HCT116 (cell line): ENCODE measurements at regions not wholly inside any gene's neighbourhood (a gene's known extent, or its start where the extent isn't known, plus 50 kb on each side); places are given as distances from the start of the nearest gene placed in this dataset.

Experiments used
- ATAC-seq: fragments of 200-7000 bp; cut with Tn5 transposase; 2 replicates; pipeline ENCODE4 v1.9.1; 2020; ENCODE audit warnings: mild to moderate bottlenecking, moderate library complexity
- BruUV-seq: library from RNA; stranded (reverse); fragments of 400-500 nt; replicated peaks from 2 replicates; lab custom pipeline; 2021; lab: Mats Ljungman, UMichigan
- CTCF ChIA-PET: fragments of 300-600 bp; sonication (Branson Sonifier 250); formaldehyde crosslinking; loops from one replicate; lab custom pipeline; 2021; ENCODE audit warnings: antibody characterized with exemption; lab: Charles Lee
- POLR2A ChIA-PET: fragments of 300-600, 350-600 bp; sonication (Branson Sonifier 250); formaldehyde crosslinking; loops from one replicate; lab custom pipeline; 2021; ENCODE audit warnings: antibody characterized with exemption; lab: Charles Lee
- RAD21 ChIA-PET, 2 experiments: fragments of 300-600 bp; sonication (Branson Sonifier 250); formaldehyde crosslinking; loops; one replicate each; lab custom pipeline; 2023; ENCODE audit warnings: low total read pairs in 2 of 2; ENCODE audit not compliant: uncharacterized antibody in 2 of 2, unreplicated experiment in 2 of 2, low non-redundant PET in 1 of 2; lab: Charles Lee
- DNase-seq: peaks from one replicate; pipeline ENCODE4 v3.0.0-alpha.2; 2010; ENCODE audit warnings: low read depth, low spot score
- H2AFZ ChIP-seq: fragments of 200-600 bp; shearing (Covaris generic), sonication (generic); 2 replicates; pipeline ENCODE4 v1.6.1; 2017; ENCODE audit warnings: low read depth, mixed run types, mixed read lengths, antibody characterized with exemption, low read length; ENCODE audit not compliant: poor library complexity, severe bottlenecking
- H3K27ac ChIP-seq: 2 replicates; pipeline ENCODE4 v1.5.1; 2012; ENCODE audit warnings: low read depth, low read length
- H3K27me3 ChIP-seq: fragments of 200-600 bp; sonication (generic); 2 replicates; pipeline ENCODE4 v1.6.1; 2016; ENCODE audit warnings: mixed run types, low read length, mixed read lengths; ENCODE audit not compliant: insufficient read depth
- H3K36me3 ChIP-seq, 2 experiments: fragments of 200-500 bp in 1 of 2; fragments of 200-600 bp in 1 of 2; sonication (Bioruptor generic) in 1 of 2; sonication (generic) in 1 of 2; 2 replicates each; pipeline versions ENCODE4 v1.5.1 to v1.6.1; 2014 to 2016; ENCODE audit warnings: low read length in 2 of 2, inconsistent platforms in 1 of 2, mixed read lengths in 1 of 2, mixed run types in 1 of 2; ENCODE audit not compliant: insufficient read depth in 2 of 2, control insufficient read depth in 1 of 2
- H3K4me1 ChIP-seq, 2 experiments: fragments of 200-600 bp in 1 of 2; sonication (generic) in 1 of 2; 2 replicates each; pipeline versions ENCODE4 v1.5.1 to v1.6.1; 2012 to 2017; ENCODE audit warnings: low read length in 2 of 2, inconsistent platforms in 1 of 2, mild to moderate bottlenecking in 1 of 2, mixed read lengths in 1 of 2, mixed run types in 1 of 2, moderate library complexity in 1 of 2; ENCODE audit not compliant: insufficient read depth in 2 of 2, control insufficient read depth in 1 of 2
- H3K4me2 ChIP-seq: fragments of 200-600 bp; sonication (generic); 2 replicates; pipeline ENCODE4 v1.6.1; 2017; ENCODE audit warnings: mixed run types, low read length, mixed read lengths
- H3K4me3 ChIP-seq, 2 experiments: fragments of 200-600 bp in 1 of 2; sonication (generic) in 1 of 2; replicated peaks in 1 of 2; 2 replicates each; pipeline ENCODE4 v1.5.1; 2011 to 2016; ENCODE audit warnings: low read length in 2 of 2, control low read depth in 1 of 2, low read depth in 1 of 2, mild to moderate bottlenecking in 1 of 2, mixed read lengths in 1 of 2, mixed run types in 1 of 2
- H3K79me2 ChIP-seq: fragments of 200-600 bp; sonication (generic); 2 replicates; pipeline ENCODE4 v1.6.1; 2017; ENCODE audit warnings: mild to moderate bottlenecking, mixed run types, low read length, moderate library complexity, mixed read lengths; ENCODE audit not compliant: insufficient read depth
- H3K9ac ChIP-seq: fragments of 200-600 bp; sonication (generic); 2 replicates; pipeline ENCODE4 v1.6.1; 2016; ENCODE audit warnings: low read length, mixed read lengths
- H3K9me2 ChIP-seq: fragments of 200-600 bp; sonication (generic), shearing (Covaris generic); 2 replicates; pipeline ENCODE4 v1.6.1; 2017; ENCODE audit warnings: mixed run types, mild to moderate bottlenecking, moderate library complexity; ENCODE audit not compliant: insufficient read depth
- H3K9me3 ChIP-seq, 2 experiments: fragments of 200-500 bp in 1 of 2; fragments of 200-600 bp in 1 of 2; sonication (Bioruptor generic) in 1 of 2; sonication (generic) in 1 of 2; 2 replicates each; pipeline ENCODE4 v1.6.1; 2014 to 2017; ENCODE audit warnings: low read length in 2 of 2, mixed read lengths in 2 of 2, inconsistent platforms in 1 of 2, low read depth in 1 of 2, mild to moderate bottlenecking in 1 of 2, mixed run types in 1 of 2, moderate library complexity in 1 of 2; ENCODE audit not compliant: control insufficient read depth in 1 of 2, insufficient read depth in 1 of 2
- H4K20me1 ChIP-seq: fragments of 200-600 bp; sonication (generic), shearing (Covaris generic); 2 replicates; pipeline ENCODE4 v1.6.1; 2017; ENCODE audit warnings: mixed run types, mild to moderate bottlenecking, moderate library complexity; ENCODE audit not compliant: insufficient read depth
- ATF3 ChIP-seq: IDR thresholded peaks from 2 replicates; pipeline ENCODE4 v1.6.1; 2012
- CEBPB ChIP-seq: IDR thresholded peaks from 2 replicates; pipeline ENCODE4 v1.6.1; 2012; ENCODE audit warnings: low read depth
- CTCF ChIP-seq, 3 experiments: fragments of 200-600 bp in 1 of 3; sonication (generic) in 1 of 3; IDR thresholded peaks in 2 of 3; conservative IDR thresholded peaks in 1 of 3; 2 replicates each; pipeline ENCODE4 v1.5.1; 2012 to 2017; ENCODE audit warnings: low read depth in 2 of 3, low read length in 2 of 3, antibody characterized with exemption in 1 of 3, borderline replicate concordance in 1 of 3, control low read depth in 1 of 3, mild to moderate bottlenecking in 1 of 3, mixed read lengths in 1 of 3, mixed run types in 1 of 3, moderate library complexity in 1 of 3; ENCODE audit not compliant: insufficient read depth in 1 of 3
- EGR1 ChIP-seq: IDR thresholded peaks from 2 replicates; pipeline ENCODE4 v1.6.1; 2012; ENCODE audit warnings: low read depth
- ELF1 ChIP-seq: IDR thresholded peaks from 2 replicates; pipeline ENCODE4 v1.6.1; 2012; ENCODE audit warnings: low read depth, borderline replicate concordance
- EZH2 ChIP-seq: fragments of 200-600 bp; sonication (generic); IDR thresholded peaks from 2 replicates; pipeline ENCODE4 v1.6.1; 2017; ENCODE audit warnings: antibody characterized with exemption, mixed run types
- EZH2phosphoT487 ChIP-seq: fragments of 200-600 bp; IDR thresholded peaks from 2 replicates; pipeline ENCODE4 v1.6.1; 2018; ENCODE audit warnings: antibody characterized with exemption, borderline replicate concordance
- FOSL1 ChIP-seq: IDR thresholded peaks from 2 replicates; pipeline ENCODE4 v1.6.1; 2012; ENCODE audit warnings: low read depth
- JUND ChIP-seq: IDR thresholded peaks from 2 replicates; pipeline ENCODE4 v1.6.1; 2012
- POLR2A ChIP-seq: IDR thresholded peaks from 2 replicates; pipeline ENCODE4 v1.7.0; 2011; ENCODE audit warnings: borderline replicate concordance; ENCODE audit not compliant: insufficient read depth, insufficient read length; ENCODE audit errors: extremely low read depth
- RAD21 ChIP-seq: IDR thresholded peaks from 2 replicates; pipeline ENCODE4 v1.6.1; 2012; ENCODE audit warnings: low read depth, mild to moderate bottlenecking
- SIN3A ChIP-seq: IDR thresholded peaks from 2 replicates; pipeline ENCODE4 v1.6.1; 2012; ENCODE audit warnings: low read depth
- SP1 ChIP-seq: IDR thresholded peaks from 2 replicates; pipeline ENCODE4 v1.6.1; 2012; ENCODE audit warnings: low read depth
- SRF ChIP-seq: IDR thresholded peaks from 2 replicates; pipeline ENCODE4 v1.6.1; 2012; ENCODE audit warnings: low read depth
- TCF7L2 ChIP-seq: IDR thresholded peaks from 2 replicates; pipeline ENCODE4 v1.7.0; 2011; ENCODE audit warnings: borderline replicate concordance, inconsistent platforms; ENCODE audit not compliant: insufficient read depth, insufficient read length; ENCODE audit errors: extremely low read depth
- YY1 ChIP-seq: IDR thresholded peaks from 2 replicates; pipeline ENCODE4 v1.6.1; 2011; ENCODE audit warnings: low read length, low read depth, moderate library complexity, mild to moderate bottlenecking; ENCODE audit not compliant: insufficient replicate concordance; ENCODE audit errors: extremely low read depth
- ZFX ChIP-seq: fragments of 450-650 bp; IDR thresholded peaks from 2 replicates; pipeline ENCODE4 v1.6.1; 2017
- intact Hi-C: fragments of 100-400 bp; cut with micrococcal nuclease; formaldehyde crosslinking; loops from 2 replicates; pipeline ENCODE4 v1.10.0; 2022
- TF ChIP-seq, protein P1 (sequence below): IDR thresholded peaks from 2 replicates; pipeline ENCODE4 v1.6.1; 2011; ENCODE audit warnings: mild to moderate bottlenecking, low read length, moderate library complexity; ENCODE audit not compliant: insufficient replicate concordance; ENCODE audit errors: extremely low read depth
- TF ChIP-seq, protein P2 (sequence below): IDR thresholded peaks from 2 replicates; pipeline ENCODE4 v1.6.1; 2012; ENCODE audit warnings: low read depth
- TF ChIP-seq, protein P3 (sequence below): IDR thresholded peaks from 2 replicates; pipeline ENCODE4 v1.6.1; 2012

DNA sequence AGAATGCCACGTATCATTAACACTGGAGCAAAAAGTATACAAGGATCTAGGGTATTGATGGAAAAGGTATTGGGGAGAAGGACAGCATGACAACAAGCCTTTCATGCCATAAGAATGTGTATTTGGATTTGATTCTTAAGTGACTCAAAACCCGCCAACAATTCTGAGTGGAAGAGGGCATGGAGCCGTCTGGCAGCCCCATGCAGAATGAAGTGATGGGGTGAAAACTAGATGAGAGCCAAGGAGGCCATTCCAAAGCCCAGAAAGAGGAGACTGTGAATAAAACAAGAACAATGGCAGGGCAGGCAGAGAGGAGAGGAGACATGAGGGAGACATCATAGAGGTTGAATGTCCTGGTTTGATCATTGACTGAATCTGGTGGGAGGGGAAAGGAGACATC, 272.3 kb upstream of the WWC1 start:
- H4K20me1 ChIP-seq = no peaks in the 10 kb centered on the region
- H3K27me3 ChIP-seq = peaks cover 45% of the 10 kb centered on the region
- intact Hi-C loops = no loop called here
- no peak overlapping the region for H3K4me2 ChIP-seq
- no peak for ATAC-seq
- TF ChIP-seq, protein P1, sequence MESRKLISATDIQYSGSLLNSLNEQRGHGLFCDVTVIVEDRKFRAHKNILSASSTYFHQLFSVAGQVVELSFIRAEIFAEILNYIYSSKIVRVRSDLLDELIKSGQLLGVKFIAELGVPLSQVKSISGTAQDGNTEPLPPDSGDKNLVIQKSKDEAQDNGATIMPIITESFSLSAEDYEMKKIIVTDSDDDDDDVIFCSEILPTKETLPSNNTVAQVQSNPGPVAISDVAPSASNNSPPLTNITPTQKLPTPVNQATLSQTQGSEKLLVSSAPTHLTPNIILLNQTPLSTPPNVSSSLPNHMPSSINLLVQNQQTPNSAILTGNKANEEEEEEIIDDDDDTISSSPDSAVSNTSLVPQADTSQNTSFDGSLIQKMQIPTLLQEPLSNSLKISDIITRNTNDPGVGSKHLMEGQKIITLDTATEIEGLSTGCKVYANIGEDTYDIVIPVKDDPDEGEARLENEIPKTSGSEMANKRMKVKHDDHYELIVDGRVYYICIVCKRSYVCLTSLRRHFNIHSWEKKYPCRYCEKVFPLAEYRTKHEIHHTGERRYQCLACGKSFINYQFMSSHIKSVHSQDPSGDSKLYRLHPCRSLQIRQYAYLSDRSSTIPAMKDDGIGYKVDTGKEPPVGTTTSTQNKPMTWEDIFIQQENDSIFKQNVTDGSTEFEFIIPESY = no peak
- TF ChIP-seq POLR2A = no peak
- TF ChIP-seq JUND = no peak
- TF ChIP-seq FOSL1 = no peak
- no peak for TF ChIP-seq ELF1
- no peak for TF ChIP-seq ZFX
- no peak for TF ChIP-seq CEBPB
- no peak for TF ChIP-seq SP1
- no peak for TF ChIP-seq SIN3A
- no peak for TF ChIP-seq SRF
- no peak for TF ChIP-seq CTCF (IDR thresholded peaks at IDR 0.05 in 2 of 3, conservative IDR thresholded peaks at IDR 0.05 in 1 of 3; ENCODE audit: borderline replicate concordance in 1 of 3, insufficient read depth in 1 of 3, low read depth in 2 of 3, low read length in 2 of 3)
- no peak for TF ChIP-seq TCF7L2
- no peak for TF ChIP-seq YY1
- TF ChIP-seq EZH2phosphoT487 = no peak
- TF ChIP-seq EZH2 = no peak
- TF ChIP-seq ATF3 = no peak
- no peak for TF ChIP-seq EGR1
- TF ChIP-seq, protein P2, sequence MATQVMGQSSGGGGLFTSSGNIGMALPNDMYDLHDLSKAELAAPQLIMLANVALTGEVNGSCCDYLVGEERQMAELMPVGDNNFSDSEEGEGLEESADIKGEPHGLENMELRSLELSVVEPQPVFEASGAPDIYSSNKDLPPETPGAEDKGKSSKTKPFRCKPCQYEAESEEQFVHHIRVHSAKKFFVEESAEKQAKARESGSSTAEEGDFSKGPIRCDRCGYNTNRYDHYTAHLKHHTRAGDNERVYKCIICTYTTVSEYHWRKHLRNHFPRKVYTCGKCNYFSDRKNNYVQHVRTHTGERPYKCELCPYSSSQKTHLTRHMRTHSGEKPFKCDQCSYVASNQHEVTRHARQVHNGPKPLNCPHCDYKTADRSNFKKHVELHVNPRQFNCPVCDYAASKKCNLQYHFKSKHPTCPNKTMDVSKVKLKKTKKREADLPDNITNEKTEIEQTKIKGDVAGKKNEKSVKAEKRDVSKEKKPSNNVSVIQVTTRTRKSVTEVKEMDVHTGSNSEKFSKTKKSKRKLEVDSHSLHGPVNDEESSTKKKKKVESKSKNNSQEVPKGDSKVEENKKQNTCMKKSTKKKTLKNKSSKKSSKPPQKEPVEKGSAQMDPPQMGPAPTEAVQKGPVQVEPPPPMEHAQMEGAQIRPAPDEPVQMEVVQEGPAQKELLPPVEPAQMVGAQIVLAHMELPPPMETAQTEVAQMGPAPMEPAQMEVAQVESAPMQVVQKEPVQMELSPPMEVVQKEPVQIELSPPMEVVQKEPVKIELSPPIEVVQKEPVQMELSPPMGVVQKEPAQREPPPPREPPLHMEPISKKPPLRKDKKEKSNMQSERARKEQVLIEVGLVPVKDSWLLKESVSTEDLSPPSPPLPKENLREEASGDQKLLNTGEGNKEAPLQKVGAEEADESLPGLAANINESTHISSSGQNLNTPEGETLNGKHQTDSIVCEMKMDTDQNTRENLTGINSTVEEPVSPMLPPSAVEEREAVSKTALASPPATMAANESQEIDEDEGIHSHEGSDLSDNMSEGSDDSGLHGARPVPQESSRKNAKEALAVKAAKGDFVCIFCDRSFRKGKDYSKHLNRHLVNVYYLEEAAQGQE = no peak
- TF ChIP-seq, protein P3, sequence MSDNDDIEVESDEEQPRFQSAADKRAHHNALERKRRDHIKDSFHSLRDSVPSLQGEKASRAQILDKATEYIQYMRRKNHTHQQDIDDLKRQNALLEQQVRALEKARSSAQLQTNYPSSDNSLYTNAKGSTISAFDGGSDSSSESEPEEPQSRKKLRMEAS = no peak
- no peak for TF ChIP-seq RAD21
- no peak overlapping the region for H3K4me3 ChIP-seq
- CTCF ChIA-PET = no interaction called here
- H3K79me2 ChIP-seq = no peaks in the 10 kb centered on the region
- no TSS peak for BruUV-seq
- no peaks in the 10 kb centered on the region for H3K9me3 ChIP-seq
- RAD21 ChIA-PET = no interaction called here
- POLR2A ChIA-PET = no interaction called here
- H2AFZ ChIP-seq = no peak overlapping the region
- no peak overlapping the region for H3K9ac ChIP-seq
- H3K9me2 ChIP-seq = no peaks in the 10 kb centered on the region
- no peaks in the 10 kb centered on the region for H3K4me1 ChIP-seq
- no peak for DNase-seq
- H3K36me3 ChIP-seq = no peaks in the 10 kb centered on the region
- no peak overlapping the region for H3K27ac ChIP-seq
